Progenitor cell of endocrine pancreas (in vitro differentiated cells): ENCODE measurements at regions not wholly inside any gene's neighbourhood (a gene's known extent, or its start where the extent isn't known, plus 50 kb on each side); places are given as distances from the start of the nearest gene placed in this dataset.
"Not testable (repeated sequence)": the region's sequence is repeated elsewhere in the genome, so short reads cannot be mapped to it uniquely, and the experiment has no call there.

Source experiments
- DNase-seq: peaks from one replicate; pipeline ENCODE4 v3.0.0; 2021; ENCODE audit warnings: low spot score; ENCODE audit not compliant: unreplicated experiment
- H3K27ac Mint-ChIP-seq: 2 replicates; pipeline ENCODE4 v1.8.0; 2021; ENCODE audit warnings: mild to moderate bottlenecking, moderate library complexity, mixed read lengths
- H3K27me3 Mint-ChIP-seq: 2 replicates; pipeline ENCODE4 v1.8.0; 2021; ENCODE audit warnings: mixed read lengths
- H3K36me3 Mint-ChIP-seq: 2 replicates; pipeline ENCODE4 v1.8.0; 2022; ENCODE audit warnings: mixed read lengths; ENCODE audit not compliant: insufficient read depth
- H3K4me1 Mint-ChIP-seq: 2 replicates; pipeline ENCODE4 v1.8.0; 2021; ENCODE audit warnings: low read depth, mixed read lengths
- H3K4me3 Mint-ChIP-seq: 2 replicates; pipeline ENCODE4 v1.8.0; 2021; ENCODE audit warnings: low read depth, mild to moderate bottlenecking, moderate library complexity, mixed read lengths
- H3K9me3 Mint-ChIP-seq: 2 replicates; pipeline ENCODE4 v1.8.0; 2021; ENCODE audit warnings: low read depth, mixed read lengths
- CTCF ChIP-seq: fragments of 200-600 bp; sonication (generic); IDR thresholded peaks from one replicate; pipeline ENCODE4 v1.5.0; 2021; ENCODE audit warnings: antibody characterized with exemption, mild to moderate bottlenecking; ENCODE audit not compliant: unreplicated experiment

GRCh38 chr5:2075365-2075764 is 192.6 kb upstream of the IRX4 start:
- no peaks in the 10 kb centered on the region for H3K4me1 Mint-ChIP-seq
- DNase-seq, result no peak
- no peaks in the 10 kb centered on the region for H3K36me3 Mint-ChIP-seq
- TF ChIP-seq CTCF, result no peak
- no peak overlapping the region for H3K4me3 Mint-ChIP-seq
- peaks cover 20% of the 10 kb centered on the region for H3K27me3 Mint-ChIP-seq
- no peak overlapping the region for H3K27ac Mint-ChIP-seq
- no peaks in the 10 kb centered on the region for H3K9me3 Mint-ChIP-seq

- peaks cover 2% of the 10 kb centered on the region for H3K4me1 Mint-ChIP-seq
- H3K9me3 Mint-ChIP-seq, result peaks cover 4% of the 10 kb centered on the region
- no peak for TF ChIP-seq CTCF
- H3K27ac Mint-ChIP-seq, result no peak overlapping the region
- peaks cover 2% of the 10 kb centered on the region for H3K36me3 Mint-ChIP-seq
- DNase-seq, result no peak
- no peak overlapping the region for H3K4me3 Mint-ChIP-seq
- H3K27me3 Mint-ChIP-seq, result peaks cover 40% of the 10 kb centered on the region
These were observed 188.8 kb upstream of the IRX4 start for GRCh38 chr5:2071562-2071961.

GRCh38 chr5:2070787-2071186 is 188.1 kb upstream of the IRX4 start:
- H3K4me3 Mint-ChIP-seq, H3K4me1 Mint-ChIP-seq, H3K9me3 Mint-ChIP-seq, H3K27ac Mint-ChIP-seq, DNase-seq, H3K36me3 Mint-ChIP-seq: not testable (repeated sequence)
- peaks cover 46% of the 10 kb centered on the region for H3K27me3 Mint-ChIP-seq

- Mint-ChIP-seq H3K27ac (no peak overlapping the region), H3K4me1 (peaks cover 2% of the 10 kb centered on the region), H3K9me3 (peaks cover 4% of the 10 kb centered on the region), H3K4me3 (no peak overlapping the region), H3K27me3 (peaks cover 38% of the 10 kb centered on the region), H3K36me3 (peaks cover 2% of the 10 kb centered on the region)
- no peak for DNase-seq
- no peak for TF ChIP-seq CTCF
These were observed 185.8 kb upstream of the IRX4 start for GRCh38 chr5:2068531-2068930.

GRCh38 chr5:2066373-2066772 is 183.6 kb upstream of the IRX4 start:
- H3K27me3 Mint-ChIP-seq, result peaks cover 33% of the 10 kb centered on the region

GRCh38 chr5:2063380-2063779 is 180.7 kb upstream of the IRX4 start:
- not testable (repeated sequence) for DNase-seq, H3K36me3 Mint-ChIP-seq, H3K27ac Mint-ChIP-seq, H3K4me3 Mint-ChIP-seq, H3K9me3 Mint-ChIP-seq, H3K4me1 Mint-ChIP-seq
- peaks cover 38% of the 10 kb centered on the region for H3K27me3 Mint-ChIP-seq

More at GRCh38 chr5:2066373-2066772, 183.6 kb upstream of the IRX4 start:
- Mint-ChIP-seq H3K27ac (no peak overlapping the region), H3K9me3 (peaks cover 4% of the 10 kb centered on the region), H3K4me1 (peaks cover 2% of the 10 kb centered on the region), H3K4me3 (no peak overlapping the region), H3K36me3 (peaks cover 2% of the 10 kb centered on the region)
- no peak for DNase-seq
- TF ChIP-seq CTCF, result no peak
